Ovary (tissue), 7 donors: ENCODE measurements at regions not wholly inside any gene's neighbourhood (a gene's known extent, or its start where the extent isn't known, plus 50 kb on each side); places are given as distances from the start of the nearest gene placed in this dataset.

Experiments used
- DNase-seq, 5 donors: peaks; one replicate each; pipeline ENCODE4 v3.0.0-alpha.2; 2019 to 2020
- H3K27ac ChIP-seq, 2 donors: fragments of 200-600 bp; one replicate each; pipeline versions ENCODE4 v1.5.1 to v1.8.0; 2019 to 2022
- H3K27me3 ChIP-seq: fragments of 200-600 bp; one replicate; pipeline ENCODE4 v1.8.0; 2022
- H3K36me3 ChIP-seq: fragments of 200-600 bp; sonication (generic); one replicate; pipeline ENCODE4 v1.5.1; 2019
- H3K4me1 ChIP-seq: one replicate; pipeline ENCODE4 v1.8.1; 2013; ENCODE audit warnings: mild to moderate bottlenecking, moderate library complexity; ENCODE audit not compliant: insufficient read depth
- H3K4me3 ChIP-seq: fragments of 200-600 bp; sonication (generic); one replicate; pipeline ENCODE4 v1.5.1; 2017
- H3K9me3 ChIP-seq, 2 donors: fragments of 200-600 bp in 1 of 2; sonication (generic) in 1 of 2; one replicate each; pipeline versions ENCODE4 v1.5.1 to v1.8.1; 2013 to 2019; ENCODE audit warnings: mild to moderate bottlenecking in 1 of 2, moderate library complexity in 1 of 2
- CTCF ChIP-seq, 3 donors: fragments of 450-650 bp in 2 of 3; fragments of 200-600 bp in 1 of 3; IDR thresholded peaks; one replicate each; pipeline versions ENCODE4 v1.5.1 to v1.8.0; 2016 to 2022; ENCODE audit warnings: antibody characterized with exemption in 3 of 3, mild to moderate bottlenecking in 1 of 3
- EP300 ChIP-seq: sonication (generic); formaldehyde crosslinking; IDR thresholded peaks from one replicate; pipeline ENCODE4 v1.6.1; 2017; ENCODE audit warnings: antibody characterized with exemption
- POLR2A ChIP-seq: fragments of 450-650 bp; IDR thresholded peaks from one replicate; pipeline ENCODE4 v1.6.1; 2017; ENCODE audit warnings: antibody characterized with exemption, mild to moderate bottlenecking, moderate library complexity
- WGBS, 3 donors: extraction: QIAGEN DNeasy Blood & Tissue Kit in 1 of 3; methylation state at CpG; one replicate each; pipeline versions ENCODE4 v1.1.5 to v1.1.7; 2013 to 2017; 5-methylcytosine and 5-hydroxymethylcytosine counted together
- intact Hi-C, 4 donors: fragments of 100-400 bp; cut with DNase I; formaldehyde crosslinking; loops; one replicate each; pipeline versions ENCODE4 v1.11.0 to v1.15.1; 2022 to 2023
- donor health status: DM: no; HTN: no; CAD: no; lungs with moderate emphysema.
- donor health status: DM: no; HTN: no; CAD: no.
- donor health status: Bipolar disorder and iron deficiency.
- donor health status: DM: no; HTN: no; CAD: no.
- donor health status: DM: yes; HTN: yes; CAD: no.

- intact Hi-C loops, result no loop called here
- 89 to 93% (median 89%) methylated on average over 3 of the region's 3 CpGs for WGBS, 3 donors
- Histone ChIP-seq H3K36me3 (no peaks in the 10 kb centered on the region), H3K27ac (no peak overlapping the region), H3K27me3 (no peaks in the 10 kb centered on the region), H3K4me1 (no peaks in the 10 kb centered on the region), H3K9me3 (no peaks in the 10 kb centered on the region), H3K4me3 (no peak overlapping the region)
- DNase-seq, result no peak
- no peak for TF ChIP-seq EP300
- TF ChIP-seq CTCF (IDR thresholded peaks at IDR 0.05), result no peak
- TF ChIP-seq POLR2A, result no peak
These were observed 156.3 kb downstream of the HMHB1 start for GRCh38 chr5:143968071-143968878.

GRCh38 chr5:143970159-143970558, 158.2 kb downstream of the HMHB1 start:
- no peaks in the 10 kb centered on the region for H3K36me3 ChIP-seq
- DNase-seq, result no peak
- TF ChIP-seq EP300, result no peak
- no peak for TF ChIP-seq POLR2A
- no peak for TF ChIP-seq CTCF (IDR thresholded peaks at IDR 0.05)
- WGBS, 3 donors, result 74 to 84% (median 82%) methylated on average over 3 of the region's 3 CpGs
- intact Hi-C loops, result no loop called here
- no peaks in the 10 kb centered on the region for H3K9me3 ChIP-seq
- no peaks in the 10 kb centered on the region for H3K4me1 ChIP-seq
- no peak overlapping the region for H3K27ac ChIP-seq
- H3K4me3 ChIP-seq, result no peak overlapping the region
- no peaks in the 10 kb centered on the region for H3K27me3 ChIP-seq

- no peak overlapping the region for H3K4me3 ChIP-seq
- H3K9me3 ChIP-seq, result no peaks in the 10 kb centered on the region
- no peaks in the 10 kb centered on the region for H3K4me1 ChIP-seq
- no peaks in the 10 kb centered on the region for H3K36me3 ChIP-seq
- 70 to 76% (median 75%) methylated on average over 2 of the region's 2 CpGs for WGBS, 3 donors
- intact Hi-C loops, result no loop called here
- H3K27me3 ChIP-seq, result no peaks in the 10 kb centered on the region
- H3K27ac ChIP-seq, result no peak overlapping the region
- no peak for TF ChIP-seq CTCF (IDR thresholded peaks at IDR 0.05)
- TF ChIP-seq POLR2A, result no peak
- TF ChIP-seq EP300, result no peak
- no peak for DNase-seq
These were observed 160.1 kb downstream of the HMHB1 start for GRCh38 chr5:143972068-143972467.

- no peak for TF ChIP-seq CTCF (IDR thresholded peaks at IDR 0.05)
- TF ChIP-seq EP300, result no peak
- TF ChIP-seq POLR2A, result no peak
- intact Hi-C loops, result no loop called here
- Histone ChIP-seq H3K27ac (no peak overlapping the region), H3K9me3 (no peaks in the 10 kb centered on the region), H3K27me3 (no peaks in the 10 kb centered on the region), H3K4me1 (no peaks in the 10 kb centered on the region), H3K4me3 (no peak overlapping the region), H3K36me3 (no peaks in the 10 kb centered on the region)
- no peak for DNase-seq
- 87 to 91% (median 88%) methylated on average over 1 of the region's 1 CpG for WGBS, 3 donors
These were observed 164.1 kb downstream of the HMHB1 start for GRCh38 chr5:143976055-143976454.
